ENCODE measurements at regions not wholly inside any gene's neighbourhood (a gene's known extent, or its start where the extent isn't known, plus 50 kb on each side); places are given as distances from the start of the nearest gene placed in this dataset.

DNA sequence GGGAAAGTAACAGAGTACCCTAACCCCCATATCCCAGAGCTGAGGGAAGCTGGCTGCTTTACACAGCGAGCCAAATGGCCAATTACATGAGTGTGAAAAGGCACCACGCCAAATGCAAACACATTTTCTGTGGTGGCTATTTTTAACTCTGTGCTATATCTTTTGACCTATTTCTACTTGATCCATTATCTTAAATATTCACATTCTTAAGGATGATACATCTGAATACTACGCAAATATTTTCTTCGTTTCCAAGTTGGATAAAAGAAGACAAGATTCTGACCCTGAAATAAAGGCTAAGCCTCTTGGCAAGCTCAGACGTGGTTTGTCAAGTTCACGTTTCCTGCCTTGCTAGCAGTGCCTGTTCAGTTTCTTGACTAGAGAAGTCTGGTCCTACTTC is 146.7 kb upstream of the TMEM196 start:
- TF ChIP-seq EP300 (IDR thresholded peaks at IDR 0.05) (no peak), POLR2A (IDR thresholded peaks at IDR 0.05) (no peak), POLR2AphosphoS5 (IDR thresholded peaks at IDR 0.05) (no peak)
- TF ChIP-seq, protein P1, sequence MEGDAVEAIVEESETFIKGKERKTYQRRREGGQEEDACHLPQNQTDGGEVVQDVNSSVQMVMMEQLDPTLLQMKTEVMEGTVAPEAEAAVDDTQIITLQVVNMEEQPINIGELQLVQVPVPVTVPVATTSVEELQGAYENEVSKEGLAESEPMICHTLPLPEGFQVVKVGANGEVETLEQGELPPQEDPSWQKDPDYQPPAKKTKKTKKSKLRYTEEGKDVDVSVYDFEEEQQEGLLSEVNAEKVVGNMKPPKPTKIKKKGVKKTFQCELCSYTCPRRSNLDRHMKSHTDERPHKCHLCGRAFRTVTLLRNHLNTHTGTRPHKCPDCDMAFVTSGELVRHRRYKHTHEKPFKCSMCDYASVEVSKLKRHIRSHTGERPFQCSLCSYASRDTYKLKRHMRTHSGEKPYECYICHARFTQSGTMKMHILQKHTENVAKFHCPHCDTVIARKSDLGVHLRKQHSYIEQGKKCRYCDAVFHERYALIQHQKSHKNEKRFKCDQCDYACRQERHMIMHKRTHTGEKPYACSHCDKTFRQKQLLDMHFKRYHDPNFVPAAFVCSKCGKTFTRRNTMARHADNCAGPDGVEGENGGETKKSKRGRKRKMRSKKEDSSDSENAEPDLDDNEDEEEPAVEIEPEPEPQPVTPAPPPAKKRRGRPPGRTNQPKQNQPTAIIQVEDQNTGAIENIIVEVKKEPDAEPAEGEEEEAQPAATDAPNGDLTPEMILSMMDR (IDR thresholded peaks at IDR 0.05): no peak

Data from stomach (tissue), 4 donors.